RWPE1 (cell line): ENCODE measurements at regions not wholly inside any gene's neighbourhood (a gene's known extent, or its start where the extent isn't known, plus 50 kb on each side); places are given as distances from the start of the nearest gene placed in this dataset.

ENCODE experiments used
- CTCF ChIA-PET: fragments of 350-600 bp; sonication (Branson Sonifier 250); formaldehyde crosslinking; extraction: SDS; loops from one replicate; lab custom pipeline; 2021; lab: Yijun Ruan, JAX
- POLR2A ChIA-PET: fragments of 400-600 bp; formaldehyde crosslinking; extraction: SDS; loops from one replicate; lab custom pipeline; 2020; ENCODE audit warnings: antibody characterized with exemption; ENCODE audit not compliant: low non-redundant PET; lab: Yijun Ruan, JAX
- DNase-seq: peaks from one replicate; pipeline ENCODE4 v3.0.0; 2012; ENCODE audit warnings: low spot score
- H3K27ac ChIP-seq: fragments of 450-650 bp; 2 replicates; pipeline ENCODE4 v1.5.1; 2017
- CTCF ChIP-seq: fragments of 450-650 bp; conservative IDR thresholded peaks from 2 replicates; pipeline ENCODE4 v1.5.1; 2017; ENCODE audit warnings: low read depth, mild to moderate bottlenecking

GRCh38 chr7:106808967-106809635 is 56.0 kb upstream of the PIK3CG start:
- TF ChIP-seq CTCF: no peak
- ChIA-PET POLR2A (no interaction called here), CTCF (no interaction called here)
- H3K27ac ChIP-seq: no peak overlapping the region
- DNase-seq: no peak

GRCh38 chr7:106811472-106811871 is 53.6 kb upstream of the PIK3CG start:
- H3K27ac ChIP-seq: no peak overlapping the region
- TF ChIP-seq CTCF: no peak
- POLR2A ChIA-PET: no interaction called here
- no peak for DNase-seq
- CTCF ChIA-PET: no interaction called here

- no peak for TF ChIP-seq CTCF
- ChIA-PET CTCF (no interaction called here), POLR2A (no interaction called here)
- H3K27ac ChIP-seq: no peak overlapping the region
- DNase-seq: no peak
Measured at GRCh38 chr7:106812027-106812643, 52.9 kb upstream of the PIK3CG start.

DNA sequence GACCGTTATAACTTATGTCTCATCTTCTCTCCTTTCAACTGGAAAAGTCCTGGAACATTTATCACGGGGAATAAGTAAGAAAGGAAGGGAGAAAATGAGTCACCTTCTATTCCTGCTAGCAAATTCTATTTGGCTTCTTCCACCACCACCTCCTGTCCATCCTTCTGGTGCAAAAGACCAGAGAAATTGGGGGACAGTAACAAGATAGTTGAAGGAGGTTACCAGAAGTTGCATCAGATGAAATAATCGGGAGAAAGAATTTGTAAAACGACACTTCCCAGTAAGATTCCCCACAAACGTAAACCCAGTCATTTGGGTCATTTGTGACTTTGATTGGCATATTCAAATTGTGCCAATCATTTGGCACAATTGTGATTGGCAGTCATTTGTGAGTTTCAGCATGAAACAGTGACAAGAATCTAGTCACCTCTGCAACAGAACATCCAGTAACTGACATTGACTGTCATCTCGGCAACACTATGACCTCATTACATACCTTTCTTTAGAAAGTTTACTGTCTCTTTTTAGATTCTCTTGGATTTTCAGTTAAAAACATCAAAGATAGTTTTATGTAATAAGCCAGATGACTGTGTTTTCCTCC is 51.3 kb upstream of the PIK3CG start:
- no peak for DNase-seq
- ChIA-PET CTCF (no interaction called here), POLR2A (no interaction called here)

DNA sequence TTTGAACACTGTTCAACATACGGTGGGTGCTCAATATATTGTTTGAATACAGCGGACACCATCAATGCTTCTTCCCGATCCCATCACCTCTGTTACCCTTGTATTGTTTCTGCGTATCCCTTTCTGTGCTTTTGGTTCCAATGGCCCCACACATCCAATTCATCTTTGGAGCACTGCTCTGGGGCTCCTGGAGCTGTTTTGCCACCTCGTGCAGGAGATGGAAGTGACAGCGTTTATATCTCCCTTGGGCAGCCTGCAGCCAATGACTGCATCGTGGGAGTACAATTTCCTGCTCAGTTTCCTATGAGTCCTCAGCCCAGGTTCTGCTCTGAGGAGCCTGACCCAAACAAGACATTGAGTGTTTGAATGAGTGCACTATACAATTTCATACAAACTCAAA is 50.2 kb upstream of the PIK3CG start:
- ChIA-PET POLR2A (no interaction called here), CTCF (no interaction called here)
- DNase-seq: no peak
- TF ChIP-seq CTCF: no peak
- no peak overlapping the region for H3K27ac ChIP-seq

More for the DNA sequence above, 51.3 kb upstream of the PIK3CG start:
- H3K27ac ChIP-seq: no peak overlapping the region
- no peak for TF ChIP-seq CTCF
